H1 (cell line): ENCODE measurements at regions not wholly inside any gene's neighbourhood (a gene's known extent, or its start where the extent isn't known, plus 50 kb on each side); places are given as distances from the start of the nearest gene placed in this dataset.

Source experiments
- CTCF ChIA-PET: fragments of 300-600 bp; sonication (Branson Sonifier 250); formaldehyde crosslinking; loops from one replicate; lab custom pipeline; 2021; ENCODE audit not compliant: partially characterized antibody; lab: Charles Lee
- POLR2A ChIA-PET: fragments of 300-600 bp; sonication (Branson Sonifier 250); formaldehyde crosslinking; loops from one replicate; lab custom pipeline; 2021; ENCODE audit warnings: inconsistent platforms; ENCODE audit not compliant: partially characterized antibody; lab: Charles Lee
- DNase-seq, 2 experiments: peaks; one replicate each; pipeline versions ENCODE4 v3.0.0 to v3.0.0-alpha.2; 2010 to 2022; ENCODE audit warnings: low spot score in 2 of 2, low read depth in 1 of 2, mixed read lengths in 1 of 2
- FAIRE-seq: peaks from 2 replicates; lab custom pipeline; 2011; peaks lifted over from hg19 to GRCh38; lab: Jason Lieb, UNC
- H2AFZ ChIP-seq: 2 replicates; pipeline ENCODE4 v1.8.1; 2012; ENCODE audit warnings: low read length, inconsistent platforms
- H2AK5ac ChIP-seq: 2 replicates; pipeline ENCODE4 v1.6.1; 2013; ENCODE audit warnings: low read depth, low read length
- H2BK120ac ChIP-seq: replicated peaks from 2 replicates; pipeline ENCODE3; 2013; ENCODE audit warnings: low read depth, low read length, inconsistent platforms
- H2BK12ac ChIP-seq: 2 replicates; pipeline ENCODE4 v1.6.1; 2013; ENCODE audit warnings: low read depth, low read length
- H2BK15ac ChIP-seq: 2 replicates; pipeline ENCODE4 v1.6.1; 2013; ENCODE audit warnings: low read length
- H2BK20ac ChIP-seq: 2 replicates; pipeline ENCODE4 v1.6.1; 2013; ENCODE audit warnings: low read length
- H2BK5ac ChIP-seq: 2 replicates; pipeline ENCODE4 v1.6.1; 2013; ENCODE audit warnings: low read depth, low read length
- H3K14ac ChIP-seq: 2 replicates; pipeline ENCODE4 v1.6.1; 2013; ENCODE audit warnings: inconsistent platforms; ENCODE audit not compliant: insufficient read length
- H3K18ac ChIP-seq: 2 replicates; pipeline ENCODE4 v1.6.1; 2013; ENCODE audit warnings: low read length; ENCODE audit errors: extremely low read depth
- H3K23ac ChIP-seq: 2 replicates; pipeline ENCODE4 v1.6.1; 2013; ENCODE audit warnings: inconsistent platforms; ENCODE audit not compliant: insufficient read length
- H3K23me2 ChIP-seq: 2 replicates; pipeline ENCODE4 v1.6.1; 2013; ENCODE audit warnings: low read depth, low read length
- H3K27ac ChIP-seq: 2 replicates; pipeline ENCODE4 v1.6.1; 2011; ENCODE audit warnings: low read depth, low read length, inconsistent platforms
- H3K27me3 ChIP-seq, 4 experiments: replicated peaks in 1 of 4; 1 replicate in 1 of 4; 2 replicates in 3 of 4; pipeline versions ENCODE4 v1.6.1 to v1.8.1; 2011 to 2013; ENCODE audit warnings: low read length in 3 of 4, mild to moderate bottlenecking in 3 of 4, inconsistent platforms in 2 of 4, mixed read lengths in 2 of 4, moderate library complexity in 1 of 4; ENCODE audit not compliant: control insufficient read depth in 3 of 4, insufficient read depth in 3 of 4; ENCODE audit errors: extremely low read depth in 1 of 4
- H3K36me3 ChIP-seq, 4 experiments: 2 replicates each; pipeline versions ENCODE4 v1.6.1 to v1.8.1; 2011 to 2013; ENCODE audit warnings: mild to moderate bottlenecking in 4 of 4, low read length in 3 of 4, moderate library complexity in 2 of 4, control low read depth in 1 of 4, inconsistent platforms in 1 of 4; ENCODE audit not compliant: insufficient read depth in 4 of 4, control insufficient read depth in 2 of 4
- H3K4ac ChIP-seq: replicated peaks from 2 replicates; pipeline ENCODE3; 2013; ENCODE audit warnings: low read length, low read depth, mixed read lengths, inconsistent platforms; ENCODE audit not compliant: insufficient read length
- H3K4me1 ChIP-seq, 4 experiments: replicated peaks in 1 of 4; 1 replicate in 1 of 4; 2 replicates in 3 of 4; pipeline versions ENCODE4 v1.6.1 to v1.8.1; 2011 to 2013; ENCODE audit warnings: low read length in 3 of 4, inconsistent platforms in 2 of 4, mixed read lengths in 1 of 4; ENCODE audit not compliant: insufficient read depth in 4 of 4, control insufficient read depth in 3 of 4
- H3K4me2 ChIP-seq, 2 experiments: 2 replicates each; pipeline versions ENCODE4 v1.6.1 to v1.8.1; 2011 to 2013; ENCODE audit warnings: low read depth in 2 of 2, low read length in 2 of 2, control low read depth in 1 of 2, inconsistent platforms in 1 of 2, mild to moderate bottlenecking in 1 of 2; ENCODE audit not compliant: insufficient read depth in 1 of 2
- H3K4me3 ChIP-seq, 4 experiments: fragments of 200-600, 300-600 bp in 1 of 4; sonication (generic), shearing (Covaris generic), sonication (Bioruptor Twin) in 1 of 4; 2 replicates each; pipeline versions ENCODE4 v1.5.1 to v1.8.1; 2011 to 2016; ENCODE audit warnings: low read length in 4 of 4, low read depth in 3 of 4, control low read depth in 2 of 4, inconsistent platforms in 2 of 4, mild to moderate bottlenecking in 2 of 4, mixed read lengths in 1 of 4, moderate library complexity in 1 of 4; ENCODE audit not compliant: insufficient read depth in 2 of 4; ENCODE audit errors: extremely low read depth in 1 of 4
- H3K56ac ChIP-seq: replicated peaks from 2 replicates; pipeline ENCODE3; 2013; ENCODE audit warnings: low read depth, mild to moderate bottlenecking, mixed read lengths, low read length, inconsistent platforms; ENCODE audit not compliant: insufficient read length
- H3K79me1 ChIP-seq: 2 replicates; pipeline ENCODE4 v1.6.1; 2013; ENCODE audit warnings: low read depth, low read length, control low read depth
- H3K79me2 ChIP-seq, 2 experiments: 2 replicates each; pipeline versions ENCODE4 v1.6.1 to v1.8.1; 2012 to 2013; ENCODE audit warnings: low read length in 2 of 2, mild to moderate bottlenecking in 2 of 2, inconsistent platforms in 1 of 2; ENCODE audit not compliant: insufficient read depth in 2 of 2, control insufficient read depth in 1 of 2
- H3K9ac ChIP-seq, 4 experiments: replicated peaks in 1 of 4; 1 replicate in 1 of 4; 2 replicates in 3 of 4; pipeline versions ENCODE4 v1.6.1 to v1.8.1; 2011 to 2013; ENCODE audit warnings: low read depth in 3 of 4, low read length in 3 of 4, control low read depth in 2 of 4, mild to moderate bottlenecking in 2 of 4, moderate library complexity in 2 of 4, inconsistent platforms in 1 of 4; ENCODE audit errors: extremely low read depth in 1 of 4
- H3K9me3 ChIP-seq, 2 experiments: 2 replicates each; pipeline versions ENCODE4 v1.6.1 to v1.8.1; 2012 to 2013; ENCODE audit warnings: mild to moderate bottlenecking in 2 of 2, moderate library complexity in 2 of 2, control low read depth in 1 of 2, inconsistent platforms in 1 of 2, low read depth in 1 of 2, low read length in 1 of 2, mixed read lengths in 1 of 2; ENCODE audit not compliant: insufficient read depth in 2 of 2
- H4K20me1 ChIP-seq, 2 experiments: replicated peaks in 1 of 2; 2 replicates each; pipeline versions ENCODE3 to v1.8.1; 2011 to 2013; ENCODE audit warnings: inconsistent platforms in 2 of 2, low read length in 2 of 2, mild to moderate bottlenecking in 1 of 2; ENCODE audit not compliant: insufficient read depth in 2 of 2, control insufficient read depth in 1 of 2
- H4K5ac ChIP-seq: 2 replicates; pipeline ENCODE4 v1.6.1; 2013; ENCODE audit warnings: low read length, low read depth, mixed read lengths, inconsistent platforms; ENCODE audit not compliant: insufficient read length
- H4K8ac ChIP-seq: 2 replicates; pipeline ENCODE4 v1.8.0; 2013; ENCODE audit warnings: mild to moderate bottlenecking, moderate library complexity, low read length, inconsistent platforms; ENCODE audit not compliant: insufficient read depth; ENCODE audit errors: extremely low read depth
- H4K91ac ChIP-seq: replicated peaks from 2 replicates; pipeline ENCODE3; 2013; ENCODE audit warnings: low read length, mixed read lengths, inconsistent platforms; ENCODE audit not compliant: insufficient read length
- BCL11A ChIP-seq, 2 experiments: IDR thresholded peaks; one replicate each; pipeline ENCODE4 v1.6.1; 2011; ENCODE audit warnings: low read depth in 2 of 2, low read length in 2 of 2, mild to moderate bottlenecking in 2 of 2
- CBX5 ChIP-seq: fragments of 300-800, 300-1000 bp; sonication (generic); IDR thresholded peaks from 2 replicates; pipeline ENCODE4 v1.7.1; 2016; ENCODE audit warnings: antibody characterized with exemption, low read length, low read depth
- EGR1 ChIP-seq: IDR thresholded peaks from 2 replicates; pipeline ENCODE4 v1.6.1; 2011; ENCODE audit warnings: low read depth, low read length, borderline replicate concordance
- EP300 ChIP-seq, 2 experiments: IDR thresholded peaks; 1 replicate in 1 of 2; 2 replicates in 1 of 2; pipeline ENCODE4 v1.6.1; 2011 to 2012; ENCODE audit warnings: low read depth in 2 of 2, low read length in 2 of 2, mild to moderate bottlenecking in 2 of 2, borderline replicate concordance in 1 of 2, inconsistent platforms in 1 of 2, moderate library complexity in 1 of 2
- GABPA ChIP-seq: IDR thresholded peaks from 2 replicates; pipeline ENCODE4 v1.6.1; 2011; ENCODE audit warnings: mild to moderate bottlenecking, low read length, moderate library complexity, borderline replicate concordance; ENCODE audit not compliant: insufficient read depth
- HDAC2 ChIP-seq, 2 experiments: fragments of 300-600 bp in 1 of 2; sonication (generic) in 1 of 2; IDR thresholded peaks; 2 replicates each; pipeline ENCODE4 v1.6.1; 2011 to 2012; ENCODE audit warnings: low read depth in 2 of 2, low read length in 2 of 2, mild to moderate bottlenecking in 2 of 2, moderate library complexity in 2 of 2, borderline replicate concordance in 1 of 2, inconsistent platforms in 1 of 2
- NRF1 ChIP-seq: IDR thresholded peaks from 2 replicates; pipeline ENCODE4 v1.6.1; 2011; ENCODE audit warnings: mild to moderate bottlenecking, low read depth, low read length, improper control_type of control experiment
- POLR2A ChIP-seq, 2 experiments: IDR thresholded peaks; 1 replicate in 1 of 2; 2 replicates in 1 of 2; pipeline ENCODE4 v1.6.1; 2011; ENCODE audit warnings: low read depth in 2 of 2, low read length in 2 of 2, mild to moderate bottlenecking in 2 of 2; ENCODE audit errors: control extremely low read depth in 1 of 2
- POLR2AphosphoS5 ChIP-seq: IDR thresholded peaks from 2 replicates; pipeline ENCODE4 v1.6.1; 2011; ENCODE audit warnings: low read depth, low read length
- RNF2 ChIP-seq: fragments of 200-900, 300-1000 bp; sonication (generic); IDR thresholded peaks from 2 replicates; pipeline ENCODE4 v1.7.1; 2016; ENCODE audit warnings: borderline replicate concordance, low read depth, mild to moderate bottlenecking, antibody characterized with exemption, low read length; ENCODE audit not compliant: poor library complexity, severe bottlenecking; ENCODE audit errors: missing control alignments
- SIX5 ChIP-seq: IDR thresholded peaks from 2 replicates; pipeline ENCODE4 v1.6.1; 2011; ENCODE audit warnings: mild to moderate bottlenecking, low read depth, low read length
- SP1 ChIP-seq: IDR thresholded peaks from 2 replicates; pipeline ENCODE4 v1.6.1; 2011; ENCODE audit warnings: low read depth, low read length
- TAF7 ChIP-seq: optimal IDR thresholded peaks from 2 replicates; pipeline ENCODE3; 2011; ENCODE audit warnings: low read depth, mild to moderate bottlenecking, inconsistent platforms, low read length, moderate library complexity, borderline replicate concordance
- TCF12 ChIP-seq: IDR thresholded peaks from 2 replicates; pipeline ENCODE4 v1.6.1; 2011; ENCODE audit warnings: low read depth, mild to moderate bottlenecking, low read length
- YY1 ChIP-seq: IDR thresholded peaks from 2 replicates; pipeline ENCODE4 v1.6.1; 2011; ENCODE audit warnings: low read depth, mild to moderate bottlenecking, low read length
- WGBS, 2 experiments: shearing (Covaris generic) in 1 of 2; methylation state at CpG; one replicate each; pipeline versions ENCODE4 v1.1.6 to v1.1.7; 2013 to 2015; ENCODE audit warnings: low lambda C conversion rate in 2 of 2, mixed read lengths in 2 of 2, inconsistent platforms in 1 of 2, low coverage in 1 of 2, missing lambda C conversion rate in 1 of 2; ENCODE audit not compliant: insufficient replicate concordance in 2 of 2, insufficient coverage in 1 of 2, insufficient read length in 1 of 2; ENCODE audit errors: extremely low coverage in 1 of 2, missing lambda C conversion rate in 1 of 2; 5-methylcytosine and 5-hydroxymethylcytosine counted together

- Histone ChIP-seq H3K9me3 (no peaks in the 10 kb centered on the region), H2BK15ac (no peak overlapping the region), H3K27me3 (peaks cover 0 to 1% (median 0%) of the 10 kb centered on the region in 4 experiments; a peak in 2 of 7 replicates), H3K14ac (no peak overlapping the region), H3K27ac (no peak overlapping the region), H3K56ac (no peak overlapping the region), H3K4me2 (no peak overlapping the region), H3K79me1 (no peaks in the 10 kb centered on the region; the same call in 1 of the 2 replicates), H4K20me1 (peaks cover 0 to 9% of the 10 kb centered on the region in 2 experiments), H3K18ac (no peak overlapping the region), H2BK120ac (no peak overlapping the region), H4K5ac (no peak overlapping the region), H3K23ac (no peak overlapping the region), H2AK5ac (no peak overlapping the region), H2BK12ac (no peak overlapping the region), H3K23me2 (peaks cover 9% of the 10 kb centered on the region; the same call in 1 of the 2 replicates), H4K8ac (no peak overlapping the region), H3K4ac (no peak overlapping the region), H2AFZ (no peak overlapping the region), H3K9ac (no peak overlapping the region), H3K36me3 (no peaks in the 10 kb centered on the region), H4K91ac (no peak overlapping the region), H2BK20ac (no peak overlapping the region), H3K4me1 (no peaks in the 10 kb centered on the region), H3K79me2 (no peaks in the 10 kb centered on the region), H3K4me3 (no peak overlapping the region), H2BK5ac (no peak overlapping the region)
- ChIA-PET CTCF (interaction anchor here (1.5 to 2.4 kb wide), 3 partner anchors 14 to 41 kb away, joined by 3 to 11 read pairs (median 4); no protein-coding TSS in a partner anchor), POLR2A (interaction anchor here (1.5 kb wide), 1 partner anchor 9 kb away, joined by 3 read pairs; no protein-coding TSS in a partner anchor)
- no peak for FAIRE-seq
- WGBS, 2 experiments: 70% methylated on average over 6 of the region's 6 CpGs; no CpG with 5 or more reads in 1 of the 2 experiments
- no peak for DNase-seq
- TF ChIP-seq SP1 (no peak), NRF1 (no peak), SIX5 (no peak), TAF7 (no peak), GABPA (no peak), BCL11A (IDR thresholded peaks at IDR 0.05; ENCODE audit: low read depth in 2 of 2, low read length in 2 of 2) (no peak), CBX5 (no peak), EP300 (IDR thresholded peaks at IDR 0.05; ENCODE audit: borderline replicate concordance in 1 of 2, low read depth in 2 of 2, low read length in 2 of 2) (no peak), RNF2 (no peak), POLR2AphosphoS5 (no peak), YY1 (no peak), HDAC2 (IDR thresholded peaks at IDR 0.05; ENCODE audit: borderline replicate concordance in 1 of 2, low read depth in 2 of 2, low read length in 2 of 2) (no peak), EGR1 (no peak), TCF12 (no peak), POLR2A (IDR thresholded peaks at IDR 0.05; ENCODE audit: control extremely low read depth in 1 of 2, low read depth in 2 of 2, low read length in 2 of 2) (no peak)
These were observed 136.4 kb upstream of the IQSEC1 start for GRCh38 chr3:13209634-13209997.
